Immature natural killer cell (primary cell): ENCODE measurements at regions not wholly inside any gene's neighbourhood (a gene's known extent, or its start where the extent isn't known, plus 50 kb on each side); places are given as distances from the start of the nearest gene placed in this dataset.

ENCODE experiments used
- DNase-seq, 3 donors: peaks; one replicate each; pipeline ENCODE4 v3.0.0; 2022; ENCODE audit warnings: mixed read lengths in 1 of 3
- H3K27ac Mint-ChIP-seq, 6 donors: one replicate each; pipeline ENCODE4 v1.8.0; 2020; ENCODE audit warnings: mixed read lengths in 6 of 6, mild to moderate bottlenecking in 5 of 6, inconsistent platforms in 4 of 6, moderate library complexity in 3 of 6
- H3K27me3 Mint-ChIP-seq, 3 donors: one replicate each; pipeline ENCODE4 v1.8.0; 2020 to 2021; ENCODE audit warnings: low read depth in 3 of 3, mild to moderate bottlenecking in 3 of 3, mixed read lengths in 3 of 3, moderate library complexity in 3 of 3, inconsistent platforms in 1 of 3
- H3K36me3 Mint-ChIP-seq, 3 donors: one replicate each; pipeline ENCODE4 v1.8.0; 2020; ENCODE audit warnings: mixed read lengths in 3 of 3, inconsistent platforms in 2 of 3, mild to moderate bottlenecking in 2 of 3
- H3K4me1 Mint-ChIP-seq, 2 donors: one replicate each; pipeline ENCODE4 v1.8.0; 2020; ENCODE audit warnings: inconsistent platforms in 2 of 2, mild to moderate bottlenecking in 2 of 2, mixed read lengths in 2 of 2, moderate library complexity in 1 of 2
- H3K4me3 Mint-ChIP-seq, 5 donors: one replicate each; pipeline ENCODE4 v1.8.0; 2020; ENCODE audit warnings: mild to moderate bottlenecking in 5 of 5, mixed read lengths in 5 of 5, inconsistent platforms in 3 of 5, moderate library complexity in 3 of 5
- H3K9me3 Mint-ChIP-seq, 6 donors: one replicate each; pipeline ENCODE4 v1.8.0; 2020; ENCODE audit warnings: mild to moderate bottlenecking in 6 of 6, mixed read lengths in 6 of 6, inconsistent platforms in 4 of 6, moderate library complexity in 3 of 6

GRCh38 chr4:96263291-96263690 lies 423.4 kb downstream of the PDHA2 start:
- no peak for DNase-seq
- peaks cover 0 to 6% of the 10 kb centered on the region in 2 donors for H3K4me1 Mint-ChIP-seq
- peaks cover 0 to 4% (median 0%) of the 10 kb centered on the region in 3 donors for H3K36me3 Mint-ChIP-seq
- peaks cover 0 to 18% (median 6%) of the 10 kb centered on the region in 6 donors for H3K9me3 Mint-ChIP-seq
- no peak overlapping the region for H3K4me3 Mint-ChIP-seq
- H3K27ac Mint-ChIP-seq, result no peak overlapping the region
- H3K27me3 Mint-ChIP-seq, result no peaks in the 10 kb centered on the region

GRCh38 chr4:96264941-96265463 lies 425.1 kb downstream of the PDHA2 start:
- H3K9me3 Mint-ChIP-seq, result peaks cover 0 to 18% (median 6%) of the 10 kb centered on the region in 6 donors
- H3K4me1 Mint-ChIP-seq, result peaks cover 0 to 6% of the 10 kb centered on the region in 2 donors
- H3K4me3 Mint-ChIP-seq, result no peak overlapping the region
- H3K36me3 Mint-ChIP-seq, result peaks cover 0 to 4% (median 0%) of the 10 kb centered on the region in 3 donors
- H3K27me3 Mint-ChIP-seq, result no peaks in the 10 kb centered on the region
- DNase-seq, result no peak
- no peak overlapping the region for H3K27ac Mint-ChIP-seq

- no peak for DNase-seq
- H3K36me3 Mint-ChIP-seq, result no peaks in the 10 kb centered on the region
- H3K4me3 Mint-ChIP-seq, result no peak overlapping the region
- H3K9me3 Mint-ChIP-seq, result peaks cover 1 to 23% (median 5%) of the 10 kb centered on the region in 6 donors
- H3K4me1 Mint-ChIP-seq, result no peaks in the 10 kb centered on the region
- peaks cover 0 to 3% (median 2%) of the 10 kb centered on the region in 3 donors for H3K27me3 Mint-ChIP-seq
- no peak overlapping the region for H3K27ac Mint-ChIP-seq
Measured at GRCh38 chr4:96293806-96294205, 453.9 kb downstream of the PDHA2 start.

GRCh38 chr4:96295143-96295741 lies 455.3 kb downstream of the PDHA2 start:
- H3K36me3 Mint-ChIP-seq, result no peaks in the 10 kb centered on the region
- H3K9me3 Mint-ChIP-seq, result peaks cover 3 to 25% (median 5%) of the 10 kb centered on the region in 6 donors
- H3K4me3 Mint-ChIP-seq, result no peak overlapping the region
- no peak overlapping the region for H3K27ac Mint-ChIP-seq
- H3K4me1 Mint-ChIP-seq, result no peaks in the 10 kb centered on the region
- no peak for DNase-seq
- peaks cover 0 to 3% (median 2%) of the 10 kb centered on the region in 3 donors for H3K27me3 Mint-ChIP-seq

GRCh38 chr4:96301715-96302114 lies 461.8 kb downstream of the PDHA2 start:
- no peak overlapping the region for H3K4me3 Mint-ChIP-seq
- no peaks in the 10 kb centered on the region for H3K4me1 Mint-ChIP-seq
- peaks cover 0 to 5% (median 0%) of the 10 kb centered on the region in 3 donors for H3K36me3 Mint-ChIP-seq
- peaks cover 0 to 2% (median 0%) of the 10 kb centered on the region in 3 donors for H3K27me3 Mint-ChIP-seq
- no peak for DNase-seq
- H3K9me3 Mint-ChIP-seq, result peaks cover 2 to 15% (median 4%) of the 10 kb centered on the region in 6 donors
- H3K27ac Mint-ChIP-seq, result no peak overlapping the region

GRCh38 chr4:96305030-96305429 lies 465.1 kb downstream of the PDHA2 start:
- H3K4me1 Mint-ChIP-seq, result no peaks in the 10 kb centered on the region
- DNase-seq, result no peak
- no peak overlapping the region for H3K4me3 Mint-ChIP-seq
- no peak overlapping the region for H3K27ac Mint-ChIP-seq
- peaks cover 3 to 29% (median 17%) of the 10 kb centered on the region in 6 donors for H3K9me3 Mint-ChIP-seq
- peaks cover 0 to 12% (median 7%) of the 10 kb centered on the region in 3 donors for H3K36me3 Mint-ChIP-seq
- peaks cover 3 to 4% (median 4%) of the 10 kb centered on the region in 3 donors for H3K27me3 Mint-ChIP-seq

- Mint-ChIP-seq H3K4me3 (no peak overlapping the region), H3K9me3 (peaks cover 0 to 22% (median 13%) of the 10 kb centered on the region in 6 donors), H3K4me1 (no peaks in the 10 kb centered on the region), H3K27ac (no peak overlapping the region), H3K27me3 (peaks cover 1 to 4% (median 3%) of the 10 kb centered on the region in 3 donors), H3K36me3 (peaks cover 0 to 7% (median 7%) of the 10 kb centered on the region in 3 donors)
- DNase-seq, result no peak
Measured at GRCh38 chr4:96312046-96312685, 472.3 kb downstream of the PDHA2 start.

- H3K9me3 Mint-ChIP-seq, result no peaks in the 10 kb centered on the region
- no peaks in the 10 kb centered on the region for H3K36me3 Mint-ChIP-seq
- H3K4me1 Mint-ChIP-seq, result no peaks in the 10 kb centered on the region
Measured at GRCh38 chr4:96315815-96316214, 475.9 kb downstream of the PDHA2 start.

GRCh38 chr4:96316776-96317175 lies 476.9 kb downstream of the PDHA2 start:
- no peak overlapping the region for H3K27ac Mint-ChIP-seq
- H3K9me3 Mint-ChIP-seq, result peaks cover 0 to 7% (median under 1%) of the 10 kb centered on the region in 6 donors
- H3K36me3 Mint-ChIP-seq, result no peaks in the 10 kb centered on the region
- H3K27me3 Mint-ChIP-seq, result no peaks in the 10 kb centered on the region
- H3K4me3 Mint-ChIP-seq, result no peak overlapping the region
- no peaks in the 10 kb centered on the region for H3K4me1 Mint-ChIP-seq
- DNase-seq, result no peak

More at GRCh38 chr4:96315815-96316214, 475.9 kb downstream of the PDHA2 start:
- H3K4me3 Mint-ChIP-seq, result no peak overlapping the region
- DNase-seq, result no peak
- no peak overlapping the region for H3K27ac Mint-ChIP-seq
- no peaks in the 10 kb centered on the region for H3K27me3 Mint-ChIP-seq

GRCh38 chr4:96317891-96318290 lies 478.0 kb downstream of the PDHA2 start:
- H3K27me3 Mint-ChIP-seq, result no peaks in the 10 kb centered on the region
- no peak overlapping the region for H3K27ac Mint-ChIP-seq
- H3K36me3 Mint-ChIP-seq, result no peaks in the 10 kb centered on the region
- no peak overlapping the region for H3K4me3 Mint-ChIP-seq
- peaks cover 0 to 11% (median 1%) of the 10 kb centered on the region in 6 donors for H3K9me3 Mint-ChIP-seq
- no peaks in the 10 kb centered on the region for H3K4me1 Mint-ChIP-seq
- DNase-seq, result no peak

GRCh38 chr4:96326846-96327245 lies 487.0 kb downstream of the PDHA2 start:
- H3K9me3 Mint-ChIP-seq, result peaks cover 2 to 26% (median 6%) of the 10 kb centered on the region in 6 donors
- no peaks in the 10 kb centered on the region for H3K4me1 Mint-ChIP-seq
- H3K27me3 Mint-ChIP-seq, result no peaks in the 10 kb centered on the region
- no peak for DNase-seq
- H3K27ac Mint-ChIP-seq, result no peak overlapping the region
- H3K36me3 Mint-ChIP-seq, result peaks cover 0 to 3% (median 0%) of the 10 kb centered on the region in 3 donors
- no peak overlapping the region for H3K4me3 Mint-ChIP-seq

- Mint-ChIP-seq H3K27me3 (peaks cover 0 to 2% (median under 1%) of the 10 kb centered on the region in 3 donors), H3K4me1 (no peaks in the 10 kb centered on the region), H3K9me3 (peaks cover 0 to 19% (median 4%) of the 10 kb centered on the region in 6 donors), H3K27ac (no peak overlapping the region), H3K36me3 (no peaks in the 10 kb centered on the region), H3K4me3 (no peak overlapping the region)
- no peak for DNase-seq
Measured at GRCh38 chr4:96342196-96342595, 502.3 kb downstream of the PDHA2 start.

GRCh38 chr4:96342790-96343455 lies 503.0 kb downstream of the PDHA2 start:
- H3K27ac Mint-ChIP-seq, result no peak overlapping the region
- peaks cover 0 to 2% (median 2%) of the 10 kb centered on the region in 3 donors for H3K27me3 Mint-ChIP-seq
- H3K4me1 Mint-ChIP-seq, result no peaks in the 10 kb centered on the region
- no peaks in the 10 kb centered on the region for H3K36me3 Mint-ChIP-seq
- DNase-seq, result no peak
- H3K9me3 Mint-ChIP-seq, result peaks cover 0 to 19% (median 4%) of the 10 kb centered on the region in 6 donors
- H3K4me3 Mint-ChIP-seq, result no peak overlapping the region

GRCh38 chr4:96343836-96344235 lies 503.9 kb downstream of the PDHA2 start:
- no peak for DNase-seq
- Mint-ChIP-seq H3K27ac (no peak overlapping the region), H3K36me3 (no peaks in the 10 kb centered on the region), H3K4me3 (no peak overlapping the region), H3K4me1 (no peaks in the 10 kb centered on the region), H3K27me3 (peaks cover 0 to 2% (median 2%) of the 10 kb centered on the region in 3 donors), H3K9me3 (peaks cover 0 to 23% (median 6%) of the 10 kb centered on the region in 6 donors)
